Esophagus muscularis mucosa (tissue), 3 donors: ENCODE measurements at regions not wholly inside any gene's neighbourhood (a gene's known extent, or its start where the extent isn't known, plus 50 kb on each side); places are given as distances from the start of the nearest gene placed in this dataset.

ENCODE experiments used
- POLR2A ChIP-seq: fragments of 450-650 bp; IDR thresholded peaks from one replicate; pipeline ENCODE4 v1.6.1; 2017; ENCODE audit warnings: antibody characterized with exemption, moderate library complexity, mild to moderate bottlenecking, low read depth
- POLR2AphosphoS5 ChIP-seq, 2 donors: sonication (generic); formaldehyde crosslinking; IDR thresholded peaks; one replicate each; pipeline ENCODE4 v1.6.1; 2017; ENCODE audit warnings: antibody characterized with exemption in 2 of 2
- TF ChIP-seq, protein P1 (sequence below), 3 experiments: fragments of 200-600 bp in 2 of 3; fragments of 450-650 bp in 1 of 3; sonication (generic) in 2 of 3; IDR thresholded peaks; one replicate each; pipeline ENCODE4 v1.5.1; 2017 to 2019; ENCODE audit warnings: antibody characterized with exemption in 3 of 3, mild to moderate bottlenecking in 2 of 3, moderate library complexity in 1 of 3

DNA sequence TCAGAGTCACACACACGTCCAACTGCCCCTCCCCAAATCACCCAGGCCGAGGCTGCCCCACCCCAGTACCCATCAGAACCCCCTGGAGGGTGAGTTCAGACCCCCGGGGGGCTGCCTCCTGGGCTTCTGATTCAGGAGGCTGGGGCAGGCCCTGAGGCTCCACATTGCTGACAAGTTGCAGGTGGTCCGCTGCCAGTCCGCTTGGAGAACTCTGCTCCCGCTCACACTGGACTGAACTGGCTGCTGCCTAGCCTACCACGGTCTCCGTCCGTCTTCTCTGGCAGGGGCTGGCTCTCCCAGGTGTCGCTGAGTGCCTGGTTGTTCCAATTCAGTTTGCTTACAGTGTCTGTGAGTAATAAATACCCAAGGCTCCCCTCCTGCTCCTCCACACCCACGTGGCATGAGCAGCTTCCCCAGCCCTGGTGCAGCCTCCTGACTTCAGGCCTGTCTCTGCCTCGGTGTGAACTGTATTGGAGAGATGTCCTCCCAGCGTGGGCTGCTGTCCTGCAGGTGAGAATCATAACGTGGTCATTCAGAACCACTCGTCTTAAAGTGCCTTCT, 163.4 kb downstream of the LAT start:
- TF ChIP-seq, protein P1, sequence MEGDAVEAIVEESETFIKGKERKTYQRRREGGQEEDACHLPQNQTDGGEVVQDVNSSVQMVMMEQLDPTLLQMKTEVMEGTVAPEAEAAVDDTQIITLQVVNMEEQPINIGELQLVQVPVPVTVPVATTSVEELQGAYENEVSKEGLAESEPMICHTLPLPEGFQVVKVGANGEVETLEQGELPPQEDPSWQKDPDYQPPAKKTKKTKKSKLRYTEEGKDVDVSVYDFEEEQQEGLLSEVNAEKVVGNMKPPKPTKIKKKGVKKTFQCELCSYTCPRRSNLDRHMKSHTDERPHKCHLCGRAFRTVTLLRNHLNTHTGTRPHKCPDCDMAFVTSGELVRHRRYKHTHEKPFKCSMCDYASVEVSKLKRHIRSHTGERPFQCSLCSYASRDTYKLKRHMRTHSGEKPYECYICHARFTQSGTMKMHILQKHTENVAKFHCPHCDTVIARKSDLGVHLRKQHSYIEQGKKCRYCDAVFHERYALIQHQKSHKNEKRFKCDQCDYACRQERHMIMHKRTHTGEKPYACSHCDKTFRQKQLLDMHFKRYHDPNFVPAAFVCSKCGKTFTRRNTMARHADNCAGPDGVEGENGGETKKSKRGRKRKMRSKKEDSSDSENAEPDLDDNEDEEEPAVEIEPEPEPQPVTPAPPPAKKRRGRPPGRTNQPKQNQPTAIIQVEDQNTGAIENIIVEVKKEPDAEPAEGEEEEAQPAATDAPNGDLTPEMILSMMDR (IDR thresholded peaks at IDR 0.05), result no peak
- TF ChIP-seq POLR2A, result no peak
- no peak for TF ChIP-seq POLR2AphosphoS5 (IDR thresholded peaks at IDR 0.05)
